ENCODE measurements at regions not wholly inside any gene's neighbourhood (a gene's known extent, or its start where the extent isn't known, plus 50 kb on each side); places are given as distances from the start of the nearest gene placed in this dataset.
A peak's percentile ranks its signal among the peaks of the same experiment; 100 is the strongest.

DNA sequence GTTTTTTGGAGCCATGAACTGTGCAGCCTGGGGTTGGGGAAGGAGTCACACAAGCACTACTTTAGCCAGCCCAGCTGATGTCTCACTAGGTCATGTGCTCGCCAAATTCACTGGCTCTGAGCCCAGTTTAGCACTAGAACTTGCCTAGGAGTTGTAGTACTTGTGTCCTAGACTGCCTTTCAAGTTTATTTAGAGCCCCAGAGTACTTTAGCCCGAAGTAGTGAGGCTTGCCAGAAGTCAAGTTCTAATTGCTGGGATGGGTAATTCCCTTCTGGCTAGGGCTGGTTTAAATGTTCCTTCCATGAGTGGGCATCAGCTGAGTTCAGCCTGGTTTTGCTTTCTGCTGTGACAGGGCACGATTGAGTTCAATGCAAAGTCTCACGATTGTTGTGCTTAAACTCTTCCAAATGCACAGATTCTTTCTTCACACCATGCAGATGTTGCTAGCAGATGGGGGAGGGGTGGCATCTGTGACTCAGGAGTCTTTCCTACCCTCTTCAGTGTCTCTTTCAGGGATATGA is 228.2 kb upstream of the ZPLD1 start:
- TF ChIP-seq, protein P1, sequence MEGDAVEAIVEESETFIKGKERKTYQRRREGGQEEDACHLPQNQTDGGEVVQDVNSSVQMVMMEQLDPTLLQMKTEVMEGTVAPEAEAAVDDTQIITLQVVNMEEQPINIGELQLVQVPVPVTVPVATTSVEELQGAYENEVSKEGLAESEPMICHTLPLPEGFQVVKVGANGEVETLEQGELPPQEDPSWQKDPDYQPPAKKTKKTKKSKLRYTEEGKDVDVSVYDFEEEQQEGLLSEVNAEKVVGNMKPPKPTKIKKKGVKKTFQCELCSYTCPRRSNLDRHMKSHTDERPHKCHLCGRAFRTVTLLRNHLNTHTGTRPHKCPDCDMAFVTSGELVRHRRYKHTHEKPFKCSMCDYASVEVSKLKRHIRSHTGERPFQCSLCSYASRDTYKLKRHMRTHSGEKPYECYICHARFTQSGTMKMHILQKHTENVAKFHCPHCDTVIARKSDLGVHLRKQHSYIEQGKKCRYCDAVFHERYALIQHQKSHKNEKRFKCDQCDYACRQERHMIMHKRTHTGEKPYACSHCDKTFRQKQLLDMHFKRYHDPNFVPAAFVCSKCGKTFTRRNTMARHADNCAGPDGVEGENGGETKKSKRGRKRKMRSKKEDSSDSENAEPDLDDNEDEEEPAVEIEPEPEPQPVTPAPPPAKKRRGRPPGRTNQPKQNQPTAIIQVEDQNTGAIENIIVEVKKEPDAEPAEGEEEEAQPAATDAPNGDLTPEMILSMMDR (IDR thresholded peaks at IDR 0.05): no peak
- intact Hi-C loops (cut with DNase I): no loop called here
- Histone ChIP-seq H3K27ac (no peak overlapping the region), H3K9me3 (no peaks in the 10 kb centered on the region), H3K27me3 (no peaks in the 10 kb centered on the region), H3K4me1 (no peaks in the 10 kb centered on the region), H3K4me3 (no peak overlapping the region), H3K9ac (ENCODE audit: low read depth in 2 of 2, low read length in 2 of 2) (no peak overlapping the region), H3K36me3 (no peaks in the 10 kb centered on the region)
- DNase-seq: peak; percentile 60

DNA sequence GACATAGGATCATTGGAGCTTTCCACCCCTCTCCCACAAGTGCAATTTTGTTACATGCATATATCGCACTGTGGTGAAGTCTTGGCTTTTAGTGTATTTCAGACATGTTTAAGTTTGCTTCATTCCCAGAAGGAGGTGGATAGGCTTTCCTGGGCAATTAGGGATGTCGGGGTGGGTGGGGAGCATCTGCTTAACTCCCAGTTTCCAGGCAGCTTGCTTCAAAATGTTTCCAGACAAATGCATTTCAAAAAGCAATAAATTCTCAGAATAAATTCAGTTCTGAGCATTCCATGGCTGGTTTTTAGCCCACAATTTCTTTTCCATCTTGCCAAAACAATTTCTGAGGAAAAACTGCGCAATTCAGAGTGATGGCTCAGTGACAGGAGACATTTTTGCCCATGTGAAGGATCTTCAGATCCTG is 227.7 kb upstream of the ZPLD1 start:
- TF ChIP-seq, protein P1 (IDR thresholded peaks at IDR 0.05): no peak
- Histone ChIP-seq H3K27ac (no peak overlapping the region), H3K4me1 (no peaks in the 10 kb centered on the region), H3K27me3 (no peaks in the 10 kb centered on the region), H3K4me3 (no peak overlapping the region), H3K36me3 (no peaks in the 10 kb centered on the region), H3K9me3 (no peaks in the 10 kb centered on the region), H3K9ac (ENCODE audit: low read depth in 2 of 2, low read length in 2 of 2) (no peak overlapping the region)
- intact Hi-C loops (cut with DNase I): no loop called here
- no peak for DNase-seq

GRCh38 chr3:102215166-102215565 is 219.6 kb upstream of the ZPLD1 start:
- no peaks in the 10 kb centered on the region for H3K36me3 ChIP-seq
- no peaks in the 10 kb centered on the region for H3K27me3 ChIP-seq
- no peak overlapping the region for H3K4me3 ChIP-seq
- intact Hi-C loops (cut with DNase I): no loop called here
- no peaks in the 10 kb centered on the region for H3K9me3 ChIP-seq
- DNase-seq: no peak
- no peak overlapping the region for H3K9ac ChIP-seq (ENCODE audit: low read depth in 2 of 2, low read length in 2 of 2)
- TF ChIP-seq, protein P1 (IDR thresholded peaks at IDR 0.05): no peak
- no peak overlapping the region for H3K27ac ChIP-seq
- H3K4me1 ChIP-seq: no peaks in the 10 kb centered on the region

- Histone ChIP-seq H3K4me3 (no peak overlapping the region), H3K9me3 (no peaks in the 10 kb centered on the region), H3K9ac (ENCODE audit: low read depth in 2 of 2, low read length in 2 of 2) (no peak overlapping the region), H3K36me3 (no peaks in the 10 kb centered on the region), H3K4me1 (no peaks in the 10 kb centered on the region), H3K27me3 (no peaks in the 10 kb centered on the region), H3K27ac (no peak overlapping the region)
- no peak for DNase-seq
- intact Hi-C loops (cut with DNase I): loop anchor here (10.0 kb wide), 2 partner anchors 348 to 518 kb away; no protein-coding TSS in a partner anchor
- TF ChIP-seq, protein P1 (IDR thresholded peaks at IDR 0.05): no peak
Measured at GRCh38 chr3:102223132-102223531, 211.7 kb upstream of the ZPLD1 start.

DNA sequence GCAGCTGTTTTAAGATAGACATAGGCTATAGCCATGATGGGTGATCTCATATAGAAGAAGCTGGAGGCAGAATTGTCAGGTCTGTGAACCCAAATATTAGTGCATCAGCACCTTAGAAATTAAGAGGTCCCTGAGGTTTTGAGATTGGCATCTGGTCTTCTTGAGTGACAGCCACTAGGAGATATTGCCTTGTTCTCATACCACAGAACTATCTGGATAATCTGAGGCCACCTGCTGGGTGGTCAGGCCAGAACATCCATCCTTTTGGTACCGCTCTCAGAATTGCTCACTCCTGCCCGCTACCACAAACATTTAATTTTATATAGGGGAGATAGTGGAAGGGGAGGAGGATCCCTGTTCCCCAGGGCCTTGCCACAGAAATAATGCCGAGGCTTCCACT is 210.6 kb upstream of the ZPLD1 start:
- H3K4me3 ChIP-seq: no peak overlapping the region
- H3K9ac ChIP-seq (ENCODE audit: low read depth in 2 of 2, low read length in 2 of 2): no peak overlapping the region
- H3K9me3 ChIP-seq: no peaks in the 10 kb centered on the region
- H3K36me3 ChIP-seq: no peaks in the 10 kb centered on the region
- intact Hi-C loops (cut with DNase I): loop anchor here (2.0 to 10.0 kb wide), 3 partner anchors 349 to 519 kb away; no protein-coding TSS in a partner anchor
- DNase-seq: peak; percentile 41
- TF ChIP-seq, protein P1 (IDR thresholded peaks at IDR 0.05): peak; percentile 31
- H3K4me1 ChIP-seq: no peaks in the 10 kb centered on the region
- no peak overlapping the region for H3K27ac ChIP-seq
- H3K27me3 ChIP-seq: no peaks in the 10 kb centered on the region
